Trophoblast cell (in vitro differentiated cells and primary cell): ENCODE measurements at regions not wholly inside any gene's neighbourhood (a gene's known extent, or its start where the extent isn't known, plus 50 kb on each side); places are given as distances from the start of the nearest gene placed in this dataset.
A peak's percentile ranks its signal among the peaks of the same experiment; 100 is the strongest.

ENCODE experiments used
- DNase-seq, 2 donors: peaks; one replicate each; pipeline ENCODE4 v3.0.0-alpha.2; 2016
- H2AFZ ChIP-seq: 2 replicates; pipeline ENCODE4 v1.6.1; 2013; ENCODE audit warnings: low read length, moderate library complexity, mild to moderate bottlenecking; ENCODE audit not compliant: insufficient read depth, poor library complexity
- H2AK5ac ChIP-seq: 2 replicates; pipeline ENCODE4 v1.6.1; 2013; ENCODE audit warnings: mild to moderate bottlenecking, low read length
- H2BK120ac ChIP-seq: 2 replicates; pipeline ENCODE4 v1.6.1; 2013; ENCODE audit warnings: low read length, mild to moderate bottlenecking, moderate library complexity; ENCODE audit not compliant: insufficient read depth, poor library complexity
- H2BK12ac ChIP-seq: 2 replicates; pipeline ENCODE4 v1.6.1; 2013; ENCODE audit warnings: mild to moderate bottlenecking, low read length, moderate library complexity
- H2BK5ac ChIP-seq: 2 replicates; pipeline ENCODE4 v1.6.1; 2013; ENCODE audit warnings: low read length, low read depth, moderate library complexity, mild to moderate bottlenecking; ENCODE audit not compliant: poor library complexity
- H3K14ac ChIP-seq: 2 replicates; pipeline ENCODE4 v1.6.1; 2013; ENCODE audit warnings: mild to moderate bottlenecking, low read length
- H3K18ac ChIP-seq: 2 replicates; pipeline ENCODE4 v1.6.1; 2013; ENCODE audit warnings: mild to moderate bottlenecking, low read length
- H3K23ac ChIP-seq: 2 replicates; pipeline ENCODE4 v1.6.1; 2013; ENCODE audit warnings: low read length
- H3K27ac ChIP-seq: 2 replicates; pipeline ENCODE4 v1.5.1; 2013; ENCODE audit warnings: low read depth, mild to moderate bottlenecking, inconsistent platforms, low read length, moderate library complexity
- H3K27me3 ChIP-seq: 2 replicates; pipeline ENCODE4 v1.6.1; 2013; ENCODE audit warnings: inconsistent platforms, mild to moderate bottlenecking, low read length, moderate library complexity; ENCODE audit not compliant: insufficient read depth
- H3K36me3 ChIP-seq, 2 experiments: 1 replicate in 1 of 2; 2 replicates in 1 of 2; pipeline ENCODE4 v1.6.1; 2013; ENCODE audit warnings: low read length in 2 of 2, mild to moderate bottlenecking in 2 of 2, moderate library complexity in 1 of 2; ENCODE audit not compliant: insufficient read depth in 2 of 2, control insufficient read depth in 1 of 2
- H3K4ac ChIP-seq: 2 replicates; pipeline ENCODE4 v1.6.1; 2013; ENCODE audit warnings: low read depth, mild to moderate bottlenecking, low read length, moderate library complexity
- H3K4me1 ChIP-seq, 2 experiments: 1 replicate in 1 of 2; 2 replicates in 1 of 2; pipeline ENCODE4 v1.6.1; 2013; ENCODE audit warnings: low read length in 2 of 2, mild to moderate bottlenecking in 2 of 2, moderate library complexity in 1 of 2; ENCODE audit not compliant: insufficient read depth in 2 of 2, control insufficient read depth in 1 of 2
- H3K4me2 ChIP-seq: 2 replicates; pipeline ENCODE4 v1.6.1; 2013; ENCODE audit warnings: inconsistent platforms, mild to moderate bottlenecking, low read length, moderate library complexity
- H3K4me3 ChIP-seq: 2 replicates; pipeline ENCODE4 v1.5.1; 2013; ENCODE audit warnings: mild to moderate bottlenecking, low read depth, low read length, inconsistent platforms
- H3K79me1 ChIP-seq: one replicate; pipeline ENCODE4 v1.6.1; 2013; ENCODE audit warnings: low read length
- H3K79me2 ChIP-seq: 2 replicates; pipeline ENCODE4 v1.6.1; 2013; ENCODE audit warnings: low read length, mild to moderate bottlenecking; ENCODE audit not compliant: control insufficient read depth, insufficient read depth, poor library complexity
- H3K9ac ChIP-seq: 2 replicates; pipeline ENCODE4 v1.6.1; 2013; ENCODE audit warnings: mild to moderate bottlenecking, low read length
- H3K9me3 ChIP-seq: 2 replicates; pipeline ENCODE4 v1.6.1; 2013; ENCODE audit warnings: low read depth, mild to moderate bottlenecking, control low read depth, inconsistent platforms, low read length; ENCODE audit not compliant: insufficient read depth
- H4K12ac ChIP-seq: 2 replicates; pipeline ENCODE4 v1.6.1; 2013; ENCODE audit warnings: low read depth, mild to moderate bottlenecking, low read length, moderate library complexity
- H4K8ac ChIP-seq: 2 replicates; pipeline ENCODE4 v1.6.1; 2013; ENCODE audit warnings: low read depth, mild to moderate bottlenecking, low read length, moderate library complexity
- H4K91ac ChIP-seq: one replicate; pipeline ENCODE4 v1.6.1; 2013; ENCODE audit warnings: low read depth, mild to moderate bottlenecking, low read length, moderate library complexity
- WGBS: extraction: QIAGEN DNeasy Blood & Tissue Kit; methylation state at CpG from one replicate; pipeline ENCODE4 v1.1.7; 2013; ENCODE audit warnings: missing lambda C conversion rate; ENCODE audit not compliant: insufficient read length, insufficient coverage; ENCODE audit errors: extremely low coverage; 5-methylcytosine and 5-hydroxymethylcytosine counted together

DNA sequence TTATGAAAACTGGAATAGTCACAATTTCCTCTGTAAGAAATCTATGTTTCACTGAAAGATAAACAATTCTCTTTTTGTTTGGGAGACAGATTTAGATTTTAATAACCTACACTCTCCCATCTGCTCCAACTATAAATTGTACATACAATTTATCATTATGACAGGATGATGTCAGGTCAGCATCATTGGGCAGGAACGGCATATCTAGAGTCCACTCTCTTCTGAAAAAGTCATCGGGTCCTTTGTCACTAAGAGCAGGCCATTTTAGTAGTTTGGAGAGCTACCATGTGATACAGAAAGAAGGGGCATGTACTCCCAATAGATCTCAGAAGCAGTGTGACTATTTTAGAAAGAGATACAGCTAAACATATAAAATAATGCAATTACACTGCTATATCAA is 180.8 kb upstream of the ARGLU1 start:
- Histone ChIP-seq H3K4me2 (no peak overlapping the region), H2BK5ac (no peak overlapping the region), H3K23ac (no peak overlapping the region), H3K27ac (no peak overlapping the region), H3K18ac (no peak overlapping the region), H3K36me3 (no peaks in the 10 kb centered on the region), H3K14ac (no peak overlapping the region), H2AK5ac (no peak overlapping the region), H4K91ac (no peak overlapping the region), H3K79me2 (no peaks in the 10 kb centered on the region), H3K4me3 (no peak overlapping the region), H4K8ac (no peak overlapping the region), H2BK12ac (no peak overlapping the region), H4K12ac (no peak overlapping the region), H3K9ac (no peak overlapping the region), H3K79me1 (no peaks in the 10 kb centered on the region), H3K4me1 (no peaks in the 10 kb centered on the region), H3K4ac (no peak overlapping the region), H3K9me3 (no peaks in the 10 kb centered on the region), H2BK120ac (no peak overlapping the region), H2AFZ (no peak overlapping the region), H3K27me3 (no peaks in the 10 kb centered on the region)
- no peak for DNase-seq
- WGBS = no CpG with 5 or more reads among the region's 2 CpGs

DNA sequence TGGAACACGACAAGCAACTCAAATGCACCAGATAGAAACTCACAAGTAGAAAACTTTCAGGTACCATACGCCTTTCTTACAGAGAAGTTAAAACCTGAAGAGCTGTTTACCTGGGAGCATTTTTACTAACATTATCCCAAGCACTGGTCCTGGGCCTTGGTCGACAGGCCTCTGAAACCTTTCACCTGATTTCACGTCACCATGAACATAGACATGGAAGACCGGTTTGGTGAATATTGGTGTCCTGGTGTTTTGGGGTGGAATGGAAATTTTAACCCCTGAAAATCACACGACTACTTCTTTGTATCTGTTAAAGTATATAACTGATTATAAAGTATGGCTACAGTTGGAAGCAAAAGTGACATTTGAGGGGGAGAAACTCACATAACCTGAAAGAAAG is 176.6 kb upstream of the ARGLU1 start:
- H4K91ac ChIP-seq = no peak overlapping the region
- H3K4me1 ChIP-seq = no peaks in the 10 kb centered on the region
- H4K8ac ChIP-seq = no peak overlapping the region
- H4K12ac ChIP-seq = no peak overlapping the region
- no peak overlapping the region for H3K4ac ChIP-seq
- H3K4me3 ChIP-seq = no peak overlapping the region
- no peak overlapping the region for H3K18ac ChIP-seq
- no CpG with 5 or more reads among the region's 6 CpGs for WGBS
- no peak overlapping the region for H2AFZ ChIP-seq
- no peak overlapping the region for H2BK120ac ChIP-seq
- H3K27me3 ChIP-seq = no peaks in the 10 kb centered on the region
- no peak overlapping the region for H3K14ac ChIP-seq
- H3K23ac ChIP-seq = no peak overlapping the region
- H2BK12ac ChIP-seq = no peak overlapping the region
- H3K27ac ChIP-seq = no peak overlapping the region
- no peak overlapping the region for H2AK5ac ChIP-seq
- no peaks in the 10 kb centered on the region for H3K9me3 ChIP-seq
- DNase-seq = peak; percentile 54 to 72
- no peak overlapping the region for H2BK5ac ChIP-seq
- no peaks in the 10 kb centered on the region for H3K36me3 ChIP-seq
- H3K9ac ChIP-seq = no peak overlapping the region
- H3K4me2 ChIP-seq = no peak overlapping the region
- H3K79me2 ChIP-seq = no peaks in the 10 kb centered on the region
- no peaks in the 10 kb centered on the region for H3K79me1 ChIP-seq

DNA sequence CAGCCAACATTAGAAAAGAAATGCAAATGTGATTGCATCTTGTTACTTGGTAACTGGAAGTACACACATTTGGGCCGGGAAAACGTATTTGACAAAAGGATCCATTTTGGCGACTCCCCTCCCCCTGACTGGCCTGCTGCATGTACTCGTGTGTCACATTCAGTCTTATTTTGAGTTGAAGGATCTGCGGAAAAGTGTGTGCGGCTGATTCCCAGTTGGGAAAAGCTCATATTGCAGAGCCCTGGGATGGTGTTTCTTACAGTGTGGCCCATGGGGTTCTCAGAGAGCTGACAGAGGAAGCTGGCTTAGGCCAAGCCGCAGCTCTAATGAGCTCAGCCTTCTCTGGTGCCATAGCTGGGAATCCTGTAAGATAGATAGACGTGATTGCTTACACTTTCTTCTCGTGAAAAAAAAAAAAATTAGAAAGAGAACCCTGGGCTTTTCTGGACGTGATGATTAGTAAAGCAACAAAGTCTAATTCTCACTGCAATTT is 170.3 kb upstream of the ARGLU1 start:
- Histone ChIP-seq H3K4me2 (no peak overlapping the region), H3K4me1 (no peaks in the 10 kb centered on the region), H2BK120ac (no peak overlapping the region), H4K8ac (no peak overlapping the region), H3K14ac (no peak overlapping the region), H2BK12ac (no peak overlapping the region), H3K23ac (no peak overlapping the region), H3K36me3 (no peaks in the 10 kb centered on the region), H3K18ac (no peak overlapping the region), H3K79me1 (no peaks in the 10 kb centered on the region), H3K27ac (no peak overlapping the region), H3K9ac (no peak overlapping the region), H4K12ac (no peak overlapping the region), H3K79me2 (no peaks in the 10 kb centered on the region), H3K4ac (no peak overlapping the region), H3K4me3 (no peak overlapping the region), H4K91ac (no peak overlapping the region), H3K27me3 (no peaks in the 10 kb centered on the region), H2BK5ac (no peak overlapping the region), H2AFZ (no peak overlapping the region), H3K9me3 (no peaks in the 10 kb centered on the region), H2AK5ac (no peak overlapping the region)
- WGBS = no CpG with 5 or more reads among the region's 10 CpGs
- DNase-seq = no peak

DNA sequence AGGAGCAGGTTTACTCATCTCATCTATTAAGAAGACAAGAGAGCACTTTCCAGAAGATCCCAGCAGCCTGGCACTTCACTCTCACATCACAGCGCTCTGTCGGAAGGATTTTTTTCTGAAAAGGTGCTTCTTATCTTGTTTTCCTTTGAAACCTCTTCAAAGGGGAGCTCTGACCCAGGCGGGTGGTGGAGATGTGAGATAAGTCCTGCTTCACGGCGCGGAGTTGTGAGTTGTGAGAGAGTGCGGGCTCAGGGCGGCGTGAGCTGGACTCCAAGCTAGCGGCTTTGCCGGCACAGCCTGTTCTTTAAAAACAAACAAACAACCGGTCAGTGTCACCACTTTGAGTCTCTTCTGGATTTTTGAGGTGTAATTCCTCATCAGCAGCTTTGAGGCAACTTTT is 169.0 kb upstream of the ARGLU1 start:
- H3K4me2 ChIP-seq = no peak overlapping the region
- no peak overlapping the region for H2BK5ac ChIP-seq
- no peak overlapping the region for H2BK120ac ChIP-seq
- H3K27ac ChIP-seq = no peak overlapping the region
- H3K18ac ChIP-seq = no peak overlapping the region
- no peaks in the 10 kb centered on the region for H3K27me3 ChIP-seq
- H3K23ac ChIP-seq = no peak overlapping the region
- no peak overlapping the region for H2AFZ ChIP-seq
- H2AK5ac ChIP-seq = no peak overlapping the region
- DNase-seq = peak; percentile 12 to 63
- H3K4ac ChIP-seq = no peak overlapping the region
- H3K14ac ChIP-seq = no peak overlapping the region
- no peak overlapping the region for H4K91ac ChIP-seq
- WGBS = no CpG with 5 or more reads among the region's 12 CpGs
- H3K79me2 ChIP-seq = no peaks in the 10 kb centered on the region
- H4K8ac ChIP-seq = no peak overlapping the region
- H2BK12ac ChIP-seq = no peak overlapping the region
- no peak overlapping the region for H4K12ac ChIP-seq
- no peaks in the 10 kb centered on the region for H3K36me3 ChIP-seq
- H3K9ac ChIP-seq = no peak overlapping the region
- H3K79me1 ChIP-seq = no peaks in the 10 kb centered on the region
- no peak overlapping the region for H3K4me3 ChIP-seq
- no peaks in the 10 kb centered on the region for H3K9me3 ChIP-seq
- H3K4me1 ChIP-seq = no peaks in the 10 kb centered on the region
